K562 (cell line): ENCODE measurements at regions not wholly inside any gene's neighbourhood (a gene's known extent, or its start where the extent isn't known, plus 50 kb on each side); places are given as distances from the start of the nearest gene placed in this dataset.

ENCODE experiments used
- ATAC-seq: fragments of 200-7000 bp; cut with Tn5 transposase; 3 replicates; pipeline ENCODE4 v1.9.1; 2020; ENCODE audit warnings: moderate library complexity
- BruUV-seq: library from RNA; stranded (reverse); fragments of 400-500 nt; replicated peaks from 2 replicates; lab custom pipeline; 2021; lab: Mats Ljungman, UMichigan
- CTCF ChIA-PET: fragments of 300-600 bp; formaldehyde crosslinking; extraction: SDS; loops from one replicate; lab custom pipeline; 2021; ENCODE audit warnings: low intra/inter-chr PET ratio; lab: Yijun Ruan, JAX
- POLR2A ChIA-PET: fragments of 300-600, 350-650 bp; sonication (Branson Sonifier 250); formaldehyde crosslinking; extraction: SDS; loops from one replicate; lab custom pipeline; 2021; ENCODE audit warnings: antibody characterized with exemption, inconsistent platforms; lab: Yijun Ruan, JAX
- DNase-seq, 4 experiments: peaks; one replicate each; pipeline versions ENCODE4 v3.0.0 to v3.0.0-alpha.2; 2011 to 2018; ENCODE audit warnings: low spot score in 3 of 4, mixed read lengths in 3 of 4; ENCODE audit errors: extremely low read depth in 1 of 4
- FAIRE-seq: peaks from 2 replicates; lab custom pipeline; 2011; peaks lifted over from hg19 to GRCh38; lab: Jason Lieb, UNC
- H2AFZ ChIP-seq: 2 replicates; pipeline ENCODE4 v1.6.0; 2011; ENCODE audit warnings: low read depth, low read length, control low read depth, inconsistent platforms
- H3K27ac ChIP-seq: fragments of 200-600 bp; 3 replicates; pipeline ENCODE4 v1.8.0; 2011; ENCODE audit warnings: low read depth, mild to moderate bottlenecking, control low read depth, inconsistent platforms, low read length, moderate library complexity, mixed read lengths; ENCODE audit errors: extremely low read depth
- H3K27me3 ChIP-seq, 2 experiments: fragments of 300-600 bp in 1 of 2; 2 replicates in 1 of 2; 3 replicates in 1 of 2; pipeline versions ENCODE4 v1.6.0 to v1.8.0; 2011; ENCODE audit warnings: inconsistent platforms in 2 of 2, low read length in 2 of 2, mild to moderate bottlenecking in 1 of 2, mixed read lengths in 1 of 2, moderate library complexity in 1 of 2; ENCODE audit not compliant: control insufficient read depth in 2 of 2, insufficient read depth in 2 of 2
- H3K36me3 ChIP-seq: fragments of 300-600 bp; 3 replicates; pipeline ENCODE4 v1.8.0; 2011; ENCODE audit warnings: mild to moderate bottlenecking, low read length, inconsistent platforms; ENCODE audit not compliant: control insufficient read depth, insufficient read depth
- H3K4me1 ChIP-seq, 2 experiments: fragments of 200-600 bp in 1 of 2; replicated peaks in 1 of 2; 2 replicates in 1 of 2; 3 replicates in 1 of 2; pipeline versions ENCODE4 v1.5.1 to v1.8.0; 2011; ENCODE audit warnings: inconsistent platforms in 2 of 2, low read length in 2 of 2, mild to moderate bottlenecking in 1 of 2, mixed read lengths in 1 of 2, moderate library complexity in 1 of 2; ENCODE audit not compliant: control insufficient read depth in 2 of 2, insufficient read depth in 2 of 2
- H3K4me2 ChIP-seq: 2 replicates; pipeline ENCODE4 v1.6.1; 2011; ENCODE audit warnings: low read length, control low read depth, inconsistent platforms, mixed read lengths; ENCODE audit not compliant: insufficient read depth
- H3K4me3 ChIP-seq: fragments of 200-600 bp; sonication (generic), shearing (Covaris generic); 2 replicates; pipeline ENCODE4 v1.5.1; 2016; ENCODE audit warnings: control low read depth, inconsistent platforms
- H3K79me2 ChIP-seq: fragments of 200-600 bp; 3 replicates; pipeline ENCODE4 v1.8.0; 2011; ENCODE audit warnings: low read length, inconsistent platforms; ENCODE audit not compliant: control insufficient read depth, insufficient read depth
- H3K9ac ChIP-seq, 2 experiments: 2 replicates each; pipeline versions ENCODE4 v1.6.0 to v1.6.1; 2011; ENCODE audit warnings: low read depth in 2 of 2, low read length in 2 of 2, control low read depth in 1 of 2, inconsistent platforms in 1 of 2, mild to moderate bottlenecking in 1 of 2, mixed read lengths in 1 of 2; ENCODE audit not compliant: insufficient read depth in 1 of 2
- H3K9me1 ChIP-seq: one replicate; pipeline ENCODE4 v1.6.0; 2011; ENCODE audit warnings: inconsistent platforms, mild to moderate bottlenecking, low read length, moderate library complexity; ENCODE audit not compliant: control insufficient read depth, insufficient read depth
- H3K9me3 ChIP-seq: replicated peaks from 2 replicates; pipeline ENCODE4 v1.5.1; 2011; ENCODE audit warnings: low read depth, low read length, inconsistent platforms; ENCODE audit not compliant: control insufficient read depth, insufficient read depth
- H4K20me1 ChIP-seq: replicated peaks from 2 replicates; pipeline ENCODE4 v1.6.1; 2011; ENCODE audit warnings: low read length, inconsistent platforms, mixed read lengths; ENCODE audit not compliant: control insufficient read depth, insufficient read depth
- CCNT2 ChIP-seq: IDR thresholded peaks from 2 replicates; pipeline ENCODE4 v1.6.1; 2011; ENCODE audit warnings: borderline replicate concordance, low read depth, mild to moderate bottlenecking, moderate library complexity, mixed read lengths, low read length; ENCODE audit not compliant: insufficient read length; ENCODE audit errors: extremely low read depth
- FIP1L1 ChIP-seq: fragments of 200-400 bp; formaldehyde crosslinking; IDR thresholded peaks from 2 replicates; pipeline ENCODE4 v1.6.1; 2018; ENCODE audit warnings: mild to moderate bottlenecking, low read depth, low read length; ENCODE audit not compliant: poor library complexity, severe bottlenecking
- HNRNPUL1 ChIP-seq: fragments of 200-400 bp; formaldehyde crosslinking; IDR thresholded peaks from 2 replicates; pipeline ENCODE4 v1.6.1; 2017; ENCODE audit warnings: low read length
- KLF16 ChIP-seq: IDR thresholded peaks from 2 replicates; pipeline ENCODE4 v1.6.1; 2016; ENCODE audit warnings: antibody characterized with exemption
- MCM3 ChIP-seq: fragments of 450-650 bp; IDR thresholded peaks from 2 replicates; pipeline ENCODE4 v1.6.1; 2016
- PCBP1 ChIP-seq: fragments of 200-400 bp; formaldehyde crosslinking; IDR thresholded peaks from 2 replicates; pipeline ENCODE4 v1.6.1; 2018; ENCODE audit warnings: mild to moderate bottlenecking, low read depth, low read length; ENCODE audit not compliant: poor library complexity, severe bottlenecking
- PRMT5 ChIP-seq: sonication (generic); formaldehyde crosslinking; IDR thresholded peaks from 2 replicates; pipeline ENCODE4 v1.5.0; 2020; ENCODE audit warnings: missing genetic modification reagents
- RAD21 ChIP-seq, 2 experiments: fragments of 250-450 bp in 1 of 2; fragments of 450-650 bp in 1 of 2; sonication (Bioruptor Pico) in 1 of 2; formaldehyde crosslinking in 1 of 2; IDR thresholded peaks in 1 of 2; conservative IDR thresholded peaks in 1 of 2; 2 replicates each; pipeline versions ENCODE4 v1.4.0 to v1.8.0; 2020 to 2022; ENCODE audit warnings: mild to moderate bottlenecking in 2 of 2, moderate library complexity in 1 of 2
- SIN3A ChIP-seq, 2 experiments: fragments of 150-350 bp in 1 of 2; IDR thresholded peaks; 2 replicates each; pipeline ENCODE4 v1.6.1; 2011 to 2016; ENCODE audit warnings: borderline replicate concordance in 2 of 2, low read depth in 2 of 2, low read length in 2 of 2, mild to moderate bottlenecking in 2 of 2, moderate library complexity in 2 of 2; ENCODE audit not compliant: control insufficient read depth in 1 of 2
- SMARCA5 ChIP-seq: fragments of 450-650 bp; IDR thresholded peaks from 2 replicates; pipeline ENCODE4 v1.6.1; 2016
- SRSF7 ChIP-seq: fragments of 200-400 bp; formaldehyde crosslinking; optimal IDR thresholded peaks from 2 replicates; pipeline ENCODE3; 2017; ENCODE audit warnings: mild to moderate bottlenecking, low read depth, low read length
- ZFP30 ChIP-seq: fragments of 250-450 bp; sonication (Bioruptor Pico); IDR thresholded peaks from 2 replicates; pipeline ENCODE4 v1.8.0; 2022; ENCODE audit warnings: moderate library complexity, mild to moderate bottlenecking, inconsistent platforms, borderline replicate concordance
- ZNF77 ChIP-seq: fragments of 250-450 bp; sonication (Bioruptor Pico); IDR thresholded peaks from 2 replicates; pipeline ENCODE4 v1.5.0; 2020
- WGBS: fragments of 100-300 bp; shearing (Covaris generic); methylation state at CpG from one replicate; pipeline ENCODE4 v1.1.6; 2016; ENCODE audit warnings: low coverage, mixed read lengths; ENCODE audit not compliant: insufficient coverage; ENCODE audit errors: missing lambda C conversion rate; 5-methylcytosine and 5-hydroxymethylcytosine counted together
- in situ Hi-C: fragments of 300-500 bp; cut with MboI; formaldehyde crosslinking; loops from 4 replicates; pipeline ENCODE4 v1.15.0; 2018; ENCODE audit warnings: inconsistent platforms, mixed read lengths
- intact Hi-C: fragments of 100-400 bp; cut with micrococcal nuclease; formaldehyde crosslinking; loops from 2 replicates; pipeline ENCODE4 v1.14.2; 2022
- TF ChIP-seq, protein P1 (sequence below): sonication (generic); formaldehyde crosslinking; IDR thresholded peaks from 2 replicates; pipeline ENCODE4 v1.8.1; 2023; ENCODE audit warnings: mild to moderate bottlenecking, missing genetic modification reagents
- TF ChIP-seq, protein P2 (sequence below): fragments of 250-450 bp; sonication (Bioruptor Pico); IDR thresholded peaks from 2 replicates; pipeline ENCODE4 v1.5.0; 2021
- TF ChIP-seq, protein P3 (sequence below): fragments of 250-450 bp; sonication (Bioruptor Pico); IDR thresholded peaks from 2 replicates; pipeline ENCODE4 v1.4.0; 2020; ENCODE audit warnings: mild to moderate bottlenecking, moderate library complexity
- TF ChIP-seq, protein P4 (sequence below): sonication (generic); formaldehyde crosslinking; IDR thresholded peaks from 2 replicates; pipeline ENCODE4 v1.8.1; 2023; ENCODE audit warnings: mild to moderate bottlenecking, missing genetic modification reagents

DNA sequence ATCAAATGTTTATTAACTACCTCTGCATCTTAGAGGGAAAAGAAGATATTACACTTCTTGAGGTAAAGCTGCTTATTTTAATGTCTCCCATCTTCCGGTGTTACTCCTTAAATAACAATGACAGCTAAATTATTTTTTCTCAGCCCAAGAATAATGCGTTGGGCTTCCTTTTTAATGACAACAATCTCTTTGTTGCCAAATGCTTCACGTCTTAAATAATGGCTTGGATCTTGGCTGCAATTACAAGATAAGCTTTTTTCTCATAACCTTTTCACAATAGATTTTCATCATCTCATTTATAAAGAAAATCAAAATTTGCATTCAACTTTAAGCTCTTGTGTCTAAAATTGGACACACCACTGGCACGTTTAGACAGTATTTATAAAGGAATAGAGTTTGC is 89.2 kb upstream of the COL8A1 start:
- in situ Hi-C loops = no loop called here
- TF ChIP-seq PRMT5 (CRISPR knock-in tag) = no peak
- no peak for TF ChIP-seq MCM3
- TF ChIP-seq CCNT2 = no peak
- TF ChIP-seq ZNF77 (CRISPR knock-in tag) = no peak
- TF ChIP-seq, protein P1, sequence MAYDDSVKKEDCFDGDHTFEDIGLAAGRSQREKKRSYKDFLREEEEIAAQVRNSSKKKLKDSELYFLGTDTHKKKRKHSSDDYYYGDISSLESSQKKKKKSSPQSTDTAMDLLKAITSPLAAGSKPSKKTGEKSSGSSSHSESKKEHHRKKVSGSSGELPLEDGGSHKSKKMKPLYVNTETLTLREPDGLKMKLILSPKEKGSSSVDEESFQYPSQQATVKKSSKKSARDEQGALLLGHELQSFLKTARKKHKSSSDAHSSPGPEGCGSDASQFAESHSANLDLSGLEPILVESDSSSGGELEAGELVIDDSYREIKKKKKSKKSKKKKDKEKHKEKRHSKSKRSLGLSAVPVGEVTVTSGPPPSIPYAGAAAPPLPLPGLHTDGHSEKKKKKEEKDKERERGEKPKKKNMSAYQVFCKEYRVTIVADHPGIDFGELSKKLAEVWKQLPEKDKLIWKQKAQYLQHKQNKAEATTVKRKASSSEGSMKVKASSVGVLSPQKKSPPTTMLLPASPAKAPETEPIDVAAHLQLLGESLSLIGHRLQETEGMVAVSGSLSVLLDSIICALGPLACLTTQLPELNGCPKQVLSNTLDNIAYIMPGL (CRISPR knock-in tag) = no peak
- no peak for TF ChIP-seq PCBP1
- TF ChIP-seq SIN3A (IDR thresholded peaks at IDR 0.05; ENCODE audit: borderline replicate concordance in 2 of 2, control insufficient read depth in 1 of 2, low read depth in 2 of 2, low read length in 2 of 2) = no peak
- TF ChIP-seq SMARCA5 = no peak
- TF ChIP-seq, protein P2, sequence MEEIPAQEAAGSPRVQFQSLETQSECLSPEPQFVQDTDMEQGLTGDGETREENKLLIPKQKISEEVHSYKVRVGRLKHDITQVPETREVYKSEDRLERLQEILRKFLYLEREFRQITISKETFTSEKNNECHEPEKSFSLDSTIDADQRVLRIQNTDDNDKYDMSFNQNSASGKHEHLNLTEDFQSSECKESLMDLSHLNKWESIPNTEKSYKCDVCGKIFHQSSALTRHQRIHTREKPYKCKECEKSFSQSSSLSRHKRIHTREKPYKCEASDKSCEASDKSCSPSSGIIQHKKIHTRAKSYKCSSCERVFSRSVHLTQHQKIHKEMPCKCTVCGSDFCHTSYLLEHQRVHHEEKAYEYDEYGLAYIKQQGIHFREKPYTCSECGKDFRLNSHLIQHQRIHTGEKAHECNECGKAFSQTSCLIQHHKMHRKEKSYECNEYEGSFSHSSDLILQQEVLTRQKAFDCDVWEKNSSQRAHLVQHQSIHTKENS = no peak
- no peak for TF ChIP-seq ZFP30 (CRISPR knock-in tag)
- TF ChIP-seq, protein P3, sequence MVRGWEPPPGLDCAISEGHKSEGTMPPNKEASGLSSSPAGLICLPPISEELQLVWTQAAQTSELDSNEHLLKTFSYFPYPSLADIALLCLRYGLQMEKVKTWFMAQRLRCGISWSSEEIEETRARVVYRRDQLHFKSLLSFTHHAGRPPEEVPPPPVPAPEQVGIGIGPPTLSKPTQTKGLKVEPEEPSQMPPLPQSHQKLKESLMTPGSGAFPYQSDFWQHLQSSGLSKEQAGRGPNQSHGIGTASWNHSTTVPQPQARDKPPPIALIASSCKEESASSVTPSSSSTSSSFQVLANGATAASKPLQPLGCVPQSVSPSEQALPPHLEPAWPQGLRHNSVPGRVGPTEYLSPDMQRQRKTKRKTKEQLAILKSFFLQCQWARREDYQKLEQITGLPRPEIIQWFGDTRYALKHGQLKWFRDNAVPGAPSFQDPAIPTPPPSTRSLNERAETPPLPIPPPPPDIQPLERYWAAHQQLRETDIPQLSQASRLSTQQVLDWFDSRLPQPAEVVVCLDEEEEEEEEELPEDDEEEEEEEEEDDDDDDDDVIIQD (CRISPR knock-in tag) = no peak
- no peak for TF ChIP-seq KLF16
- TF ChIP-seq FIP1L1 = no peak
- no peak for TF ChIP-seq RAD21 (CRISPR knock-in tag; conservative IDR thresholded peaks at IDR 0.05 in 1 of 2, IDR thresholded peaks at IDR 0.05 in 1 of 2)
- TF ChIP-seq SRSF7 = no peak
- TF ChIP-seq HNRNPUL1 = no peak
- TF ChIP-seq, protein P4, sequence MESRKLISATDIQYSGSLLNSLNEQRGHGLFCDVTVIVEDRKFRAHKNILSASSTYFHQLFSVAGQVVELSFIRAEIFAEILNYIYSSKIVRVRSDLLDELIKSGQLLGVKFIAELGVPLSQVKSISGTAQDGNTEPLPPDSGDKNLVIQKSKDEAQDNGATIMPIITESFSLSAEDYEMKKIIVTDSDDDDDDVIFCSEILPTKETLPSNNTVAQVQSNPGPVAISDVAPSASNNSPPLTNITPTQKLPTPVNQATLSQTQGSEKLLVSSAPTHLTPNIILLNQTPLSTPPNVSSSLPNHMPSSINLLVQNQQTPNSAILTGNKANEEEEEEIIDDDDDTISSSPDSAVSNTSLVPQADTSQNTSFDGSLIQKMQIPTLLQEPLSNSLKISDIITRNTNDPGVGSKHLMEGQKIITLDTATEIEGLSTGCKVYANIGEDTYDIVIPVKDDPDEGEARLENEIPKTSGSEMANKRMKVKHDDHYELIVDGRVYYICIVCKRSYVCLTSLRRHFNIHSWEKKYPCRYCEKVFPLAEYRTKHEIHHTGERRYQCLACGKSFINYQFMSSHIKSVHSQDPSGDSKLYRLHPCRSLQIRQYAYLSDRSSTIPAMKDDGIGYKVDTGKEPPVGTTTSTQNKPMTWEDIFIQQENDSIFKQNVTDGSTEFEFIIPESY (CRISPR knock-in tag) = no peak
- no TSS peak for BruUV-seq
- intact Hi-C loops = no loop called here
- no peaks in the 10 kb centered on the region for H4K20me1 ChIP-seq
- H3K79me2 ChIP-seq = no peaks in the 10 kb centered on the region
- no peak overlapping the region for H2AFZ ChIP-seq
- no peak overlapping the region for H3K9ac ChIP-seq
- no peaks in the 10 kb centered on the region for H3K4me1 ChIP-seq
- no peaks in the 10 kb centered on the region for H3K9me3 ChIP-seq
- 0% methylated on average over 4 of the region's 4 CpGs for WGBS
- H3K36me3 ChIP-seq = no peaks in the 10 kb centered on the region
- ChIA-PET CTCF (no interaction called here), POLR2A (no interaction called here)
- FAIRE-seq = no peak
- no peaks in the 10 kb centered on the region for H3K27me3 ChIP-seq
- no peak for ATAC-seq
- H3K4me2 ChIP-seq = no peak overlapping the region
- H3K9me1 ChIP-seq = no peaks in the 10 kb centered on the region
- no peak overlapping the region for H3K4me3 ChIP-seq
- DNase-seq = no peak
- no peak overlapping the region for H3K27ac ChIP-seq
